ENCODE measurements at regions not wholly inside any gene's neighbourhood (a gene's known extent, or its start where the extent isn't known, plus 50 kb on each side); places are given as distances from the start of the nearest gene placed in this dataset.

DNA sequence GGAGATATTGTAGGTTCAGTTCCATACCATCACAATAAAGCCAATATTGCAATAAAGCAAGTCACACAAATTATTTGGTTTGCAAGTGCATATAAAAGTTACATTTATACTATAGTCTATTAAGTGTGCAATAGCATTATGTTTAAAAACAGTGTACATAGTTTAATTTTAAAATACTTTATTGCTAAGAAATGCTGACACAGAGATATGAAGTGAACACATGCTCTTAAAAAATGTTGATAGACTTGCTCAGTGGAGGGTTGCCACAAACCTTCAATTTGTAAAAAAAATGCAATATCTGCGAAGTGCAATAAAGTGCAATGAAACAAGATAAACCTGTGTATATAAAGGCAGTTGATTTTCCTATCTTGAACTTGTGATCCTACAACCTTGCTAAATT lies 161.5 kb downstream of the PRDM13 start:
- TF ChIP-seq, protein P1, sequence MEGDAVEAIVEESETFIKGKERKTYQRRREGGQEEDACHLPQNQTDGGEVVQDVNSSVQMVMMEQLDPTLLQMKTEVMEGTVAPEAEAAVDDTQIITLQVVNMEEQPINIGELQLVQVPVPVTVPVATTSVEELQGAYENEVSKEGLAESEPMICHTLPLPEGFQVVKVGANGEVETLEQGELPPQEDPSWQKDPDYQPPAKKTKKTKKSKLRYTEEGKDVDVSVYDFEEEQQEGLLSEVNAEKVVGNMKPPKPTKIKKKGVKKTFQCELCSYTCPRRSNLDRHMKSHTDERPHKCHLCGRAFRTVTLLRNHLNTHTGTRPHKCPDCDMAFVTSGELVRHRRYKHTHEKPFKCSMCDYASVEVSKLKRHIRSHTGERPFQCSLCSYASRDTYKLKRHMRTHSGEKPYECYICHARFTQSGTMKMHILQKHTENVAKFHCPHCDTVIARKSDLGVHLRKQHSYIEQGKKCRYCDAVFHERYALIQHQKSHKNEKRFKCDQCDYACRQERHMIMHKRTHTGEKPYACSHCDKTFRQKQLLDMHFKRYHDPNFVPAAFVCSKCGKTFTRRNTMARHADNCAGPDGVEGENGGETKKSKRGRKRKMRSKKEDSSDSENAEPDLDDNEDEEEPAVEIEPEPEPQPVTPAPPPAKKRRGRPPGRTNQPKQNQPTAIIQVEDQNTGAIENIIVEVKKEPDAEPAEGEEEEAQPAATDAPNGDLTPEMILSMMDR (IDR thresholded peaks at IDR 0.05) = no peak
- peaks cover 12% of the 10 kb centered on the region for H3K9me3 Mint-ChIP-seq (ENCODE audit: low read depth)
- H3K4me3 Mint-ChIP-seq (ENCODE audit: unreplicated experiment) = no peak overlapping the region
- H3K36me3 Mint-ChIP-seq (ENCODE audit: low read depth) = no peaks in the 10 kb centered on the region
- peaks cover 7% of the 10 kb centered on the region for H3K27me3 Mint-ChIP-seq (ENCODE audit: low read depth)
- H3K4me1 Mint-ChIP-seq (ENCODE audit: low read depth) = no peaks in the 10 kb centered on the region
- H3K27ac Mint-ChIP-seq (ENCODE audit: unreplicated experiment) = no peak overlapping the region
- DNase-seq (ENCODE audit: low spot score) = no peak

DNA sequence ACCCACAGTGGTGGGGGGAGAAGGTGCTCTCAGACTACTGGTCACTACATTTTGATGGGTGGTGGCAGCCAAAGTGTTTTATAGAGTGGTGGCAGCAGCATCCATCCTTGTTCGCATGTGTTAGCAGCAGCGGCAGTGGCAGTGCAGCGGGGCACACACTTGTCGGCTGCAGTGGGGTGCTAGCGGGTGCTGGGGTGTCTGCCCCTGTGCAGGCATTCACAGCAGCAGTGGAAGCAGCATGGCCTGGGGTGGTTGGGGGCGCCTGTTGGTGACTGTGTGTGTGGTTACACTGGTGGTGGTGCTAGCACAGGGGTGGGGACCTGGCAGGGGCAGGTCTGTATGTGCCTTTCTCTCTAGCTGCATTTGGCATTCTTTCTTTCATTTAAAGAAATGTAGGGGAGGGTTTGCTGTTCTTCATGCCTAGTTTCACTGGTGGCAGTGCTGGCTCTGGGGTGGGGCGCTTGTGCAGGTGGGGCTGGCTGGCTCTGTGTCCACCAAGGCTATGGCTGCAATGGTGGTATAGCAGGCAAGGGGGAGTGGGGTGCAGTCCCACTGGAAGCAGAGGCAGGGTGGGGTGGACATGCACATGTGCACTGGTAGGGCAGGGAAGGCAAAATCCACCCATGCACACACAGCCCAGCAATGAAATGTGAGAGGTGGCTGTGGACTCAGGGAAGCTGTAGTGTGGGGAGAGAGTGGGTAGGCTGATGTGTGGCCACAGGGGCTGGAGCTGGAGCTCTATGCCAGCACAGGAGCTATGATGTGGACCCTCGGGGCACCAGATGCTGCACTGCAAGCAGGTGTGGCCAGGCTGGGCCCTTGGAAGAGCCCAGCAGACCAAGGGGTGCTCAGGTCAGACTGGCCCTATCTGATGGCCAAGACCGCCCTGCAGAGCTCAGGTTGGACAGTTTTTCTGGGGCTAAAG lies 173.3 kb downstream of the PRDM13 start:
- DNase-seq (ENCODE audit: low spot score) = peak; percentile 84
- no peak overlapping the region for H3K4me3 Mint-ChIP-seq (ENCODE audit: unreplicated experiment)
- no peak overlapping the region for H3K27ac Mint-ChIP-seq (ENCODE audit: unreplicated experiment)
- TF ChIP-seq, protein P1 (IDR thresholded peaks at IDR 0.05) = no peak
- no peaks in the 10 kb centered on the region for H3K36me3 Mint-ChIP-seq (ENCODE audit: low read depth)
- no peaks in the 10 kb centered on the region for H3K9me3 Mint-ChIP-seq (ENCODE audit: low read depth)
- no peaks in the 10 kb centered on the region for H3K4me1 Mint-ChIP-seq (ENCODE audit: low read depth)
- peaks cover 44% of the 10 kb centered on the region for H3K27me3 Mint-ChIP-seq (ENCODE audit: low read depth)

DNA sequence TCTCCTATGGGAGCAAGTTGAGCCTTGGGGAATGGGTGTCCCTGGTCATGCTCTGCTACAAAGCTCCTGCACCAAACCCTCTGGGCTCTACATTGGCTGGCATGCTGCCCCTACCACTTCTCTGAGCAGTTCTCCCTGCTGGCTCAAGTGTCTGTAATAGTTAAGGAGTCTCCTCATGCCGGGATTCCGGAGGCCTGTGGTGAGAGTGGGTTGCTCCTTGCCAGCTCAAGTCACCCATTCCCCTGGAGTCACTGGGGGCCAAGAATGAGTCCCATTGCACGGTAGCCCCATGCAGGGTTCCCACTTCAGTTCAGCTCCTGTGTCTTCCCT lies 173.9 kb downstream of the PRDM13 start:
- Mint-ChIP-seq H3K4me3 (ENCODE audit: unreplicated experiment) (no peak overlapping the region), H3K9me3 (ENCODE audit: low read depth) (no peaks in the 10 kb centered on the region), H3K27ac (ENCODE audit: unreplicated experiment) (no peak overlapping the region), H3K27me3 (ENCODE audit: low read depth) (peaks cover 42% of the 10 kb centered on the region), H3K4me1 (ENCODE audit: low read depth) (no peaks in the 10 kb centered on the region), H3K36me3 (ENCODE audit: low read depth) (no peaks in the 10 kb centered on the region)
- no peak for DNase-seq (ENCODE audit: low spot score)
- TF ChIP-seq, protein P1 (IDR thresholded peaks at IDR 0.05) = no peak

DNA sequence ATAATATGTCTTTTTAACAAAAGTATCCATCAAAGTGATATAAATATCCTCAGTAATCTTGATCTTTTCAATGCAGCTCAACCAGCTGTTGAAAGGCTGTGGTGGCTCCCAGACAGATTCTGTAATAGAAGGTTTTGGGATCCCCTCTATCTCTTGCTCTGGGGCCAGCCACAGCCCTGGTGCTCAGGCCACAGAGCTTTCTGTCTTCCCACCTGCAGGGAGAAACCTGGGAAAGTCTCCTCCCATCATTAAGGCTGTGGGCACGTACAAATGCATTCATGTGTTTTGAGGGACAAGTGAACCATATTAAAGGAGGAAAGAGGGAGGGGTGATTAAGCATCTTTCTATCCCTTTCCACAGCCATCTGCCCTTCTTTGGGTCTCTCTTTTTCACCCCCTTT lies 183.1 kb downstream of the PRDM13 start:
- no peak overlapping the region for H3K4me3 Mint-ChIP-seq (ENCODE audit: unreplicated experiment)
- H3K27me3 Mint-ChIP-seq (ENCODE audit: low read depth) = peaks cover 40% of the 10 kb centered on the region
- TF ChIP-seq, protein P1 (IDR thresholded peaks at IDR 0.05) = no peak
- no peaks in the 10 kb centered on the region for H3K36me3 Mint-ChIP-seq (ENCODE audit: low read depth)
- H3K9me3 Mint-ChIP-seq (ENCODE audit: low read depth) = no peaks in the 10 kb centered on the region
- no peaks in the 10 kb centered on the region for H3K4me1 Mint-ChIP-seq (ENCODE audit: low read depth)
- no peak for DNase-seq (ENCODE audit: low spot score)
- H3K27ac Mint-ChIP-seq (ENCODE audit: unreplicated experiment) = no peak overlapping the region

DNA sequence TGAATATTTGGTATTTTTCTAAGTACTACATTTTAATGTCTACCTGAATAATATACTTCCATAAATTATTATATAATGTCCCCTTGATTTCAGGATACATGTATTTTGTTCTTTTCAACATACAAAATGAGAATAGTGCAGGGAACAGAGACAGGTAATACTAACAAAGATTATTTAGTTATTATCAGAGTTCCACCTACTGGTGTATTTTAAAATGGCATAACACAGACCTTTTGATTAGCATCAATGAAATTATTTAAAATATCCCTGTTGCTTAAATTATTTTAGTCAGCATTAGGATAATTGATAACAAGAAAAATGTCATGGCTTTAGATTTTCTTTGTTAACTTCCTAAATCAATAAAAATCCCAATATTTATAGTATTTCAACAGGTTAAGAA lies 184.0 kb downstream of the PRDM13 start:
- Mint-ChIP-seq H3K27me3 (ENCODE audit: low read depth) (peaks cover 44% of the 10 kb centered on the region), H3K4me3 (ENCODE audit: unreplicated experiment) (no peak overlapping the region), H3K27ac (ENCODE audit: unreplicated experiment) (no peak overlapping the region), H3K4me1 (ENCODE audit: low read depth) (no peaks in the 10 kb centered on the region), H3K36me3 (ENCODE audit: low read depth) (no peaks in the 10 kb centered on the region), H3K9me3 (ENCODE audit: low read depth) (no peaks in the 10 kb centered on the region)
- DNase-seq (ENCODE audit: low spot score) = no peak
- TF ChIP-seq, protein P1 (IDR thresholded peaks at IDR 0.05) = peak; percentile 73
